ENCODE measurements at regions not wholly inside any gene's neighbourhood (a gene's known extent, or its start where the extent isn't known, plus 50 kb on each side); places are given as distances from the start of the nearest gene placed in this dataset.

DNA sequence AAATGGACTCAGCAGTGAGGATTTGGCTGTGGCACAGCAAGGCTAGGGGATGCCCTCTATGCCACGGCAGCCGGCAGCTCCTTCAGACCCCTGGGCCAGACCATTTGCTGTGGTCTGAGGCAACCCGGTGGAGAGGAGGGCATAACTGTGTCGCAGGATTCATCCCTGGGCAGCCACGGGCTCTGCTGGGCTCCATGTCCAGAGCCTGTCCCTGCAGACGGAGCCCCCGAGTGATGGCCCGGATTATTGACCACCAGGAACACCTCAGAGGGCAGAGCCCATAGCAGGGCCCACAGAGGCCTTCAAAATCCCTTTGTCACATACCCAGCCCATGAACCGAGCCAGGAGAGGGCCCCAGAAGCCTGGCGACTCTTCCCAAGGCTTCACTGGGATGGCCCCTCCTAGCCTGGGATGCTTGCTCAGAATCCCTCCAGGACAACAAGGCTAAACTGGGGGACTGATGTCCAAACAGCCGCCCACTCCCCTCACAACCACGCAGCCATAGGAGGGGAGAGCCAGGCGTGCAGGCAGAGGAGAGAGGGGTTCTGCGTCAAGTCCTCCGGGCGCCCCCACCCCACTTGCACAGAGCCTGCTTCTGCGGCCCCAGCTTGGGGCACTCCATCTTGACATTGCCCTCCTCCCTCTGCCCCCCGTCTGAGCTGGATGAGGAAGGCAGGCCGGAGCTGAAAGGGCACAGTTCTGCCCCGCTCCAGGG, 68.2 kb upstream of the AFDN start:
- no peak for DNase-seq

DNA sequence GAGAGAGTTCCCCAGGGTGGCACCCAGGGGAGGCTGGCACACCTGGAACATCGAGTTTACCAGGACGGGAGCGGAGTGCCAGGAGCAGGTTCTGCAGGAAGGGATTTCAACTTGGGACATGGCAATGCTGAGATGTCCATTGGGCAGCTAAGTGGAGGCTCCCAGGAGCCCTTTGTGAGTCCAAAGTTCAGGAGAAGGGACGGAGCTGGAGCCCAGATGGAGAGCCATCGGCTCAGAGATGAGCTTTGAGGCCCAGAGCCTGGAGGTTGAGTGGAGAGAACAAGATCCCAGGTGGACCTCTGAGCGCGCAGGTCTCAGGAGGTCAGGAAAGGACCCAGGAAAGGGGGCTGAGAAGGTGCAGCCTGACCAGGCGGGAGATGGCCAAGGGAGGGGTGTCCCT, 67.5 kb upstream of the AFDN start:
- DNase-seq = no peak

DNA sequence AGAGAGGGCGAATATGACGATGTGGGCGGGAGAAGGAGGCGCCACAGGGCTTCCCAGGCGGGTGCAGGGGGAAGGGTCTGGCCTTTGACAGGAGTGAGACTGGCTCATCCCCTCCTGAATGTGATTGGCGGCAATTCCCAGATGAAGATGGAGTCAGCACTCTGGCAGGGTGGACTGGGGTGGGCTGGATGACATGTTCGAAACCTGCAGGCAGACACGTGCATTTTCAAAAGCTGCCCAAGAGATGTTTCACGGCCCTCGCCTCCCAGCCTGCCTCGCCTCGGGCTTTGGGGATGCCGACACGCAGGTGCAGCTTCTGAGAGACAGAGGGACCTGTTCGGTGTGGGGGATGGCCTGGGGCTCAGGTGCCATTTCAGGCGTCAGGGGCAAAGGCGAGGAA, 66.8 kb upstream of the AFDN start:
- no peak for DNase-seq

DNA sequence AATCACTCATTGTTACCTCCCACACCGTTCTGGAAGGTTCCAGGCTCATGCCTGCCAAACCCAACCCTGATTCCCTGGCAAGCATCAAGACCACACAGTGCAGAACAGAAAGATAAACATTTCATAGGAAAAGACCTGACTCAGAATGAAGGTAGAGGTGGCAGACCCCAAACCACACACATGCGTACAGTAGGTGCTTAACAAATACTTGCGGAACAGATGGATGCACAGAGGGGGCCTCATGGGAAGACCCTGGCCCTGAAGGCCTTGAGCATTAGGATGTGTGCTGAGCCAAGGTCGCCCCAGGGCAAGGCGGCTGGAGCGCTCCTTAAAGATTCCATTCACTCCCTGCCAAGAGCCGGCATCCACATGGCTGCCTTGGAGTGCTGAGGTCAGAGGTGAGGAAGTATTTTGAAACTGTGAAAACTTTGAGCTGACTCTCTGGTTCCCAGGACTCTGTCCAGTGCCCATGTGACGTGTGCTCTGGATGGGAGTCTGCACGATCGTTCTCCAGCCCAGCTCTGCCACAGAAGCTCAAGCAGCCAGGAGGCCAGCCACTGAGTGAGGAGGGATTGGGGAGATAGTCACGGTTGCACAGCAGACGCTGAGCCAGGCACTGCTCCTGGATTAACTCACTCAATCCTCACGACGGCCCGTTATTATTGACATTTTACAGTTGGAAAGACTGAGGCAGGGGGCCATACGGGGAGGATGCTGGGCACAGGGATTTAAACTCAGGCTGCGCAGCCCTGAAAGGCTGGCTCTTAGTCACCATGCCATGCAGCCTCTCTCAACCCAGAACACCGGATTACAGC, 65.5 kb upstream of the AFDN start:
- no peak for DNase-seq

DNA sequence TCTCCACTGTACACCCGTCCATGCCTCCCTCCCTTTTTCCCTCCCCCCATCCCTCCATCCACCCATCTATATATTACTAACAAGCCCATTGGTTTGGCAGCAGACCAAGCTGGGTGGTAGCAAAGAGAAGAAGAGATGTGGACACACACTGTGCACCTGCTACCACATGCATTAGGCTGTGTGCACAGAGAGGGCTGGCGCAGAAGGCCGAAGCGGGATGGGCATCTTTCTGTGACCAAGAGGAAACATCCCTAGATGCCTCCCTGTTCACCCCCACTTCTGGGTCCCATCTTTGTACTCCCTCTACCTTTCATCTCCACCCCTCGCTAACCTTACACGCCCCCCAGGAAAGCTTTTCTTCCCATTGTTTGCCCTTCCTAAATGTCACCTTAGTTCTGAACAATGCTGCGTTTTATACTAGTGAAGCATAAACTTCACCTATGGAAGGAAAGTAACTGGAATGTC, 64.9 kb upstream of the AFDN start:
- DNase-seq = no peak

DNA sequence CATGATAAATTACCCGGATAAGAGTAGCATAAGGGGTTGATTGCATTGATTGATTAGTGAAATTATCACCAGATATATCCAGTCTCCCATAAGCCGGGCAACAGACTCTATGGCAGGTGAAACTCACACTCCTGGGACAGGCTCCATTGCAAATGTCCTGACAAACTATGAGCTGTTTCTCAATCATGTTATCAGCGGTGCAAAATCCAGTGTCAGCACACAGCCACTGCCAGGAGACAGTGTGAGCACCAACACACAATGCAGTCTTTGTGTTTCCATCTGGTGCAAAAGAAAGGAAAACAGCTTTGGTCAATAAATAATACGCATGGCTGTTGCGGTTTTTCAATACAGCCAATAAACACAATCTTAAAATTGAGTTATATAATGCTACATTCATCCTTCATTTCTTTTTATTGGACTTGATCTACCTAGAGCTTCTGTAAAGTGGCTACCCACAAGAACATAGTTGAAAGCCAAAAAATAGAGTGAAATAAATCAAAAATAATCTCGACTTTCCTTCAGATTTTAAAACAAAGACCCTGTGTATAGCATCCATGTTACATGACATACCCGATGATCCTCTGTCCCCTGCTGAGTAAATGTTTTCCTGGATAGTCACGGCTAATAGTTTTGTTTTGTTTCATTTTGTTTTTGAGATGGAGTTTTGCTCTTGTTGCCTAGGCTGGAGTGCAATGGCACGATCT, 64.3 kb upstream of the AFDN start:
- DNase-seq = no peak

DNA sequence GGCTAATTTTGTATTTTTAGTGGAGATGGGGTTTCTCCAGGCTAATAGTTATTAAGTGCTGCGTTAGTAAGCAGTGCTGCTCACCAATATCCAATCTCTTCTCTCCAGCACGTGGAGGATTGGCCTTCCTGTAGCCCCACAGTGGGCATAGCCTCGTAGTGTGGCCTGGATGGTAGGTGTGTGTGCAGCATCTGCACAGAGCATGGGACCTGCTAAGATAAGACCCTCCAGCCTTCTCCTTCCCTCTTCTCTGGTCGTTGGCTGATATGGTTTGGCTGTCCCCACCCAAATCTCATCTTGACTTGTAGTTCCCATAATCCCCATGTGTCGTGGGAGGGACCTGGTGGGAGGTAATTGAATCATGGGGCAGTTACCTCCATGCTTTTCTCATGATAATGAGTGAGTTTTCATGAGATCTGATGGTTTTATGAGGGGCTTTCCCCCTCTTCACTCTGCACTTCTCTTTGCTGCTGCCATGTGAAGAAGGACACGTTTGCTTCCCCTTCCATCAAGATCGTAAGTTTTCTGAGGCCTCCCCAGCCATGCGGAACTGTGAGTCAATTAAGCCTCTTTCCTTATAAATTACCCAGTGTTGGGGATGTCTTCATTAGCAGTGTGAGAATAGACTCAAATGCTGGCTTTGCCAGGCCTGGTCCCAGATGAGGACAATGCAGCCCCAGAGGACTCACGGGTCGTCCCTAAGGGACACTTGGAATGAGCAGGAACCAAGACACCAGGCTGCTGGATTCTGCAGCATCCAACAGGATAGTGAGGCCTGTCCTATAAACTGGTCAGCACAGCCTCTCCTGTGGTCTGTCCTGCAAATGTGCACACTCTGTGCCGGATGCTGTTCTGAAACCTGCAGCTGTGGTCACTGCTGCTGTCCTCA, 63.4 kb upstream of the AFDN start:
- DNase-seq = no peak

DNA sequence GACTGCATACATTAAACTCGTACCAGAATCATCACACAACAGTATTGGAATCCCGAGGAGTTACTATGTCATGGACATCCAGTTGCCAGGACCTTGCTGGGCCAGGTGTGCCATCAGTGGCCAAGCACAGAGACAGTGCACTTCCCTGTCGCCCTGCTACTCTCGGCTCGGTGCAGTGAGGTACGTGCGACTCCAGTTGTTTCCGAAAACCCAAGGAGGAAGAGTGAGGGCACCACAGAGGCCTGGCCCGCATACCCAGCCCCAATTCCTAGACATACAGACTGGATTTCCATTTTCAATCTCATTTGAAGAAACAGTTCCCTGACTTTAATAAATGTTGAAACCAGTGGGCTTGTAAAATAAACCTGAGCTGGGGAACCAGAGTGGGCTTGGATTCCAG, 62.5 kb upstream of the AFDN start:
- DNase-seq = no peak

DNA sequence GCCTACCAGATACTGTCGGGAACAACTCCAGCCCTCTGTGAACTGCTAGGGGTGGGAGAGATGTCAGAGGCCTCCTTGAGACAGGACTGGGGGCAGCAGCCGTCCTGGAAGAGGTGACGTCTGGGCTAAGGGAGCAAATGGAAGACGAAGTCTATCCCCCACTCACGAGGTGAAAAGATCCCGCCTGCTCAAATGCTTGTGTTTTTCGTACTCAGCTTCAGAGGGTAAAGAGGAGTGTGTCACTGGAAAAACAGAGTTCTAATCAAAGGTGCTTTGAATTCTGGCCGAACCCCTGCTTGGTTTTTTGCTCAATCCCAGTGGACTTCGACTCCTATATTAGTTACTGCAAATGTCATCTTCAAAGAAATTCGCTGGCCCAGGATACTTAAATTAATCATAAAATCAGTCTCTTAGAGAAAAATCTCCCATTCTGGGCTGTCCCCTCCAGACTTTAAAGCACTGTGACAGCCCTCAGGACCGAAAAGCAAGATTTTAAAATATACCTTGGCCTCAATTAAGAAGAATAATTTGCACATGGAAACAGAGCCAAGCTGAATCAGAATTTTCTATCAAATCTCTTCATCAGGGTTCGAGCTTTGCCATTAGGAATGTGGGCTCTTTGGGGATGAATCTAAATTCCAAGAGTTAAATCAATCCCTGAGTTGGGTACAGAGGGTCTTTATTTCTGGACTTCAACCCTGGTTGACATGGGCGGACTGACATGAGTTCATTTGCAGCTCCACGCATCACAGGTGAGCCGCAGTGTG, 61.8 kb upstream of the AFDN start:
- no peak for DNase-seq

DNA sequence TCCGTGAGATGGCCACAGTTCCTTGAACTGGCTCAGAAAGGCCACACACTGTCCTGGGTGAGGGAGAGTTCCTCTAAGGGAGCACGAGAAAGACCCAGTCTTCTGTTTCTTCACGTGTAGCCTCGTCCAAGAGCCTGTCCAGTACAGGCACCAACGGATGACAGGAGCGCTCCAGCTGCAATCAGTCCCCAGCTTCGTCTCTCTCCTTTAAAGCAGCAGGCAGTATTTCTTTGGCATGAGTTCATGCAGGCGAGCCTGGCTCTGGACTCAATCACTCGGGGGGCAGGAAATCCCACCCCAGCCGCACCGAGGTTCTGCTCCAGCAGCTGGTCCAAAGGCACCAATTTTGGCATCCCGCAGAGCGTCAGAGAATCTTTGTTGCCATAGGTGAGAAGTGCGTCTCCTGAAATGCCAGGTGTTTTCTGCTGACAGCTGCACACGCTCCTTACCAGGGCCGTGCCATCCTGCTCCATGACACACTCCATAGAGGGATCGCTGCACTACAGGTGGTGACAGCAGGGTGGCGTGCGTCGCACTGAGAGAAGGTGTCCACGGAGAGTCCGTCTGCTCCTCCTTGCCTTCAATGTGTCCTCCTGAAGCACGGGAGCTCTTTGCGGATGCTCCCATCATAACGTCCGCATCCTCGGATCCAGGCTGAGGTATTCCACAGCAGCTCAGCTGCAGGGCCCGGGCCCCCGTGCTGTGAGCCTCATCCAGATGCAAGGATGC, 59.6 kb upstream of the AFDN start:
- DNase-seq = no peak

DNA sequence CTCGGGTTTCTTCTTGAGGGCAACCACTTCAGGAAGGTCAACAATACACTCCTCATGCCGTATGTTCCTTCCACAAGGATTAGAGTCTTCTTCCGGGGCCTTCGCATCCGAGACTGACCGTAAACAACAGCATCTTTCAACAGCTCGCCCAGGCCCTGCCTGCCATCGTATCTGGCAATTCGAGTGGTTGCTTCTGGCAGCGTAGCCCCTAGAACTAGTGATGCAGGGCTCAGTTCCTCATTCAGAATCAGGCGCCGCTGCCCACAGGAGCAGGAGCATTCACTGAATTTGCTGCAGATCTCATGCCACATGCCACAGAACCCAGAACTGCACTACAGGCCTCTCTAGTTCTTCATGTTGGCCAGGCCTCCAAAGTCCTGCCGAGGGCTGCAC, 59.0 kb upstream of the AFDN start:
- DNase-seq = no peak

DNA sequence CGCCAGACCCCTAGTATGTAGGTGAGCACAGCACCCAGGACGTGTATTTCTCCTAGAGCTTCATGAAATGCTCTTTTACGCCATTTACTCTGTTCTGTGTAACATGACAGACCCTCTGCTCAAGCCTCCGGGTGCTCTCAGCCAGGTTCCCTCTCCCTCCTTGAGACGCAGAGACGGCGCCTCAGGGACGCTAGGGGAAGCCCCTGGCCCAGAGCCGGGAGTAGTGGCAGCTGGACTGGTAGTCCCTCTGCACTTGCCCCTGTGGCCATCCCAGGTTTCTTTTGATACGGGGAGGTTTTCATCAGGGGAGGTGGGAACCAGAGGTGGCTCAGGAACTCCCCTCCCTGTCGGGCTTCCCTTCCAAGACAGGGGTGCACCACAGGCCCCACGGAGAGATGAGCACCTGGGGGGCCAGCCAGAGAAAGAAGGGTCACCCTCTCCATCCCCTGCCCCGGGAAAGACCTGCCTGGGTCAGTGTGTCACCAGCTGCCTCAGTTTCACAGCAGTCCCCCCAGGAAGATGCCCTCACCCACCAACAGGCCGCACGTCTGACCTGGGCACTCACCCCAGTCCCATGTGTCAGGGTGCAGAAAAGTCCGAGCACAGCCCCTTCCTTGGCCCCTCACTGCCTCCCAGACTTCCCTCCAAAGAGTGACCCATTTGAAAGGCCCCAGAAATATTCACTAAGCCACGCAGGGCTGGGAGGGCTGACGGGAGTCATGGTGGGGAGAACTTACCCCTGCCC, 58.1 kb upstream of the AFDN start:
- DNase-seq = no peak

DNA sequence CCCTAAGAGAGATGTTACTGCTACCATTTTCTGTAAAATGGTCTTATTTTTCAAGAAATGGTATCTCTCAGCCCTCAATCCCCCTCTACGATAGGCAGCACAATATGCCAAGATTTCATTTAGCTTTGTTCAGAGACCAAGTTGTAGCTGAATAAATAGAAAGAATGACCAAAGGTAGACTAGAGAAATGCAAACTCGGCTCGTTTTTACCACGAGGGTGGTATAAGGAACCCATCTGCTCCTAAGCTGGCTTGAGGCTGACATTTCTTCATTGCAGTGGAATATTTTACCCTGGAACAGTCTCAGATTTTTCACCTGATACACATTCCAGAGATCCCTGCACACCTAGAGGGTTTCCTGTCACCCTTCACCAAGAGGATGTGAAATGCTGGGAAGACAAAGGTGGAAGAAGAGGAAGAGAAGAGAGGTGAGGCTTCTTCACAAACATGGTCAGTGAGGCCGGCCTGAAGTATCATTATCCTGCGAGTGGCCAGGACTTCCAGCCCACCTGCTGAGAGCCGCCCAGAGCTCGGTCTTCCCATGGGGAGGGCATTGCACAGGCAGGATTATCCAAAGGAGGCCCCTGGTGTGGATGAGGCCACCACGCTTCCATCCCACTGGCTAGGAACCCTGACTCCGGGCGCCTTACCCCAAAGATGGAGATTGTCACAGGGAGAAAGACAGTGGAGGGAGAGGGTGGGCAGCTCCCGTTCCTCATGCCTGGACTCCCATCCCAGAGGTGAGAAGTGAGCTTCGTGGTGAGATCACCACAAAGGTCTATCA, 57.1 kb upstream of the AFDN start:
- no peak for DNase-seq

DNA sequence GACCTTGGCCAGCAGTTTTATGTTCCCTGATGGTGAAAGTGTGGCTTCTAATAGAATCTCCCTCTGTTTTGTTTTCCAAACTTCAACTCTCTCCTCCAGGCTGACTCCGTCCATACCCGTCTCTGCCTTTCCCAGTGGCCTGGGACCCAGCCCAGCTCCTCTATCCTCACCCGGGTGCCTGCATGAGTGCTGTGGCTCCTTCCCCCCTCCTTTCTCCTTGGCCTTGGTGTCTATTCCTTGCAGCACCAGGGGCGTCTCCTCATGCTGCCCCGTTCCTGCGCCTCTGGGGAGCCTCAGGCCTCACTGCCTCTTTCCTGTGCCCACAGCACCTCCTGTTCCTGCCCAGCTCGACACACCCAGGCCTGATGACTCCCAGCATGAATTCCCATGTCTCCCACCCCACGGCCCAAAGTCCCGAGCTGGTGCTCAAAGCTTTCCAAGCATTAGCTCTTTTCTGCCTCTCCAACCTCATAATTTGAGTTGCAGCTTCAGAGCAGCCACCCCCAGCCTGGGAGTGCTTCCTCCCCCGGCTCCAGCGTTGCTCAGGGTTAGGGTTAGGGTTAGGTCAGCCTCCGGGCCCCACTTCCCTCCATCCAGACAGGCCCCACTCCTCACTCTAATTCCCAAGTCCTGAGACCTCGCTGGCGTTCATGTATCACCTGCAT, 56.3 kb upstream of the AFDN start:
- DNase-seq = no peak

DNA sequence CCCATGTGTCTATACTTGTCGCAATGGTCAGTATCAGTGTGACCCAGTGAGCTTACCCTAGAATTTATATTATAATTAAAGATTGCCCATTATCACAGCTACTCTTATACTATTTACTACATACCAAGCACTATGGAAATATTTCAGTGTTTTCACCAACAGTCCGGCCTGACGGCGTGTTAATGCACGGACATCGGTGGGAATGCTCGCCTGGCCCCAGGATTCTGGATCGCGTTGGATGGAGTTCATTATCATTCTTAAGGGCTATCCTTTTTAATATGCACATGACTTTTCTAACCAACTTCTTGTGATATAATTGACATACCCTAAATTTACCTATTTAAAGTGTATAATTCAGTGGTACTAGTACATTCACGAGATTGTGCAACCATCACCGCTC, 51.8 kb upstream of the AFDN start:
- DNase-seq = no peak

DNA sequence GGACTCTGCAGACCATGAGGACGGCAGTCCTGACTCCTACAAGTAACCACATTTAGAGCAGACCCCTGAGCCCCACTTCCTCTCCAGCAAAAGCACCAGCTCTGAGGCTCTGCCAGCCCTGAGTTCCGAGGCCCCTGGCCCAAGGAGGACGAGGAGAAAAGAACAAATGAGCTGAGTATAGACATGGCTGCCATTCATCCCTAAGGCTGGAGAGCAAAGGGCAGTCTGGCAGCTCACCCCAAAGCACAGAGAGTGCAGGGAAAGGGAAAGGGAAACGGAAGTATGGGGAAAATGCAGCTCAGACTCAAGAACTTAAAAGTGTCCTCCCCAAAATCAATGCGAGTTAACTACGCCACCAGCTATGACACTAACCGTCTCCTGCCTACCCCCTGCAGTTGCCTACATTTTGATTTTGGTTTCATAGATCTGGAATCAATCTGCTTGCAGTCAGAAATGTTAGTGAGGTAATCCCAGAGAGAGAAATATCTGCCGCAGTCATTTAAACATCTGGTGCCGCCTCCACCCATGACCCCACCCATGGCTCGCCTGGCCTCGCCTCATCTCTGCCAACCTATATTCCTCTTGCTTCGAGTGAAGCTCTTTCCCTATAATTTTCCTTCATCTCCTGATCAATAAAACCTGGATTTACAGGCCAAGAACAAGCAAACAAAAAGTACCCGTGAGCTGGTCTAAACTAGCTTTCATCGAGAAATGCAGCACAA, 49.6 kb upstream of the AFDN start:
- no peak for DNase-seq

All from activated CD4-positive, alpha-beta T cell treated with anti-CD3 and anti-CD28 coated beads, Interleukin-2, amount 50 U/mL, for 16 hours (primary cell).